ENCODE measurements at regions not wholly inside any gene's neighbourhood (a gene's known extent, or its start where the extent isn't known, plus 50 kb on each side); places are given as distances from the start of the nearest gene placed in this dataset.
"Not testable (repeated sequence)": the region's sequence is repeated elsewhere in the genome, so short reads cannot be mapped to it uniquely, and the experiment has no call there.

GRCh38 chr13:63855457-63856118, 2439.9 kb upstream of the PCDH20 start:
- intact Hi-C loops (cut with DNase I): no loop called here
- DNase-seq (ENCODE audit: low spot score): no peak

DNA sequence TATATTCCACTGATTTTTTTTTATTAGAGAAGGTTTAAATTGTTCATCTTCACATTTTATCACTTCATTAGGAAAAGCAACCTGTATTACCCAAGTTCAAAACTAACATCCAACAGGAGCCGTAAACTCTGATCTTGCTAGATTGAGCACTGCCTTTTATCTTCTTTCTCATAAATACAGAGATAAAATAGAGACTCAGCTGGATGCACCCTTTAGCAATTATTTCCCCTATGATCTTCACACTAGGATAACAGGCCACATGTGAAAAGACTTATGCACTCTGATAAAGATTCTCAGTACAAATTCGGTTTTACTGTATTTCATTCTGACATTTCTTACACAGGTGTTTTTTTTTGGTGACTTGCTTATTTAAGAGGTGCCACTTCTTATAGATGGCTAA, 2438.2 kb upstream of the PCDH20 start:
- intact Hi-C loops (cut with DNase I): no loop called here
- no peak for DNase-seq (ENCODE audit: low spot score)

GRCh38 chr13:63851526-63851925, 2435.9 kb upstream of the PCDH20 start:
- DNase-seq (ENCODE audit: low spot score): no peak
- intact Hi-C loops (cut with DNase I): no loop called here

DNA sequence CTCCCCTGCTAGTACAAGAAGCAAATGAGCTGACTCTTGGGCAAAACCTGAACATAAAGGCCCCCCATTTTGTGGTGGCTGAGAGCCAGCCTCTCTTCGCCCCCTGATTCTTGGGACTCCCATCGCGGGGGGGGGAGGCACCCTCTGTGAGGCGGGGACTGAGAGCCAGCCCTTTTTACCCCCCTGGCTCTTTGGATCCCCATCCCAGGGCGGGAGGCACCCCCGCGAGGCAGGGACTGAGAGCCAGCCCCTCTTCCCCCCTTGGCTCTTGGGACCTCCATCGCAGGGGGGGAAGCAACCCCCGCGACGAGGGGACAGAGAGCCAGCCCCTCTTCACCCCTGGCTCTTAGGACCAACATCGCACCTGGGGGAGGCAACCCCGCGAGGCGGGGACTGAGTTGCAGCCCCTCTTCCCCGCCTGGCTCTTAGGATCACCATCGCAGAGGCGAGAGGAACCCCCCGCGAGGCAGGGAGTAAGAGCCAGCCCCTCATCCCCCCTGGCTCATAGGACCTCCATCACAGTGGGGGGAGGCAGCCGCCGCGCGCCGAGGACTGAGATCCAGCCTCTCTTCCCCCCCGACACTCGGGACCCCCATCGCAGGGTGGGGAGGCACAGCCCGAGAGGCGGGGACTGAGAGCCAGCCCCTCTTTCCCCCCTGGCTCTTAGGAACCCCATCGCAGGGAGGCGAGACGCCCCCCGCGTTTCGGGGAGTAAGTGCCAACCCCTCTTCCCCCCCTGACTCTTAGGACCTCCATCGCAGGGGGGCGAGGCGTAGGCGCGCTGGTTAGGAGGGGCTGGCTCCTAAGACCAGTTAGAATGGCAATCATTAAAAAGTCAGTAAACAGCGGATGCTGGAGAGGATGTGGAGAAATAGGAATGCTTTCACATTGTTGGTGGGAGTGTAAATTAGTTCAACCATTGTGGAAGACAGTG, 2428.4 kb upstream of the PCDH20 start:
- DNase-seq (ENCODE audit: low spot score): no peak
- intact Hi-C loops (cut with DNase I): no loop called here

- no peak for DNase-seq (ENCODE audit: low spot score)
- intact Hi-C loops (cut with DNase I): no loop called here
Observed at GRCh38 chr13:63842102-63842501, 2426.5 kb upstream of the PCDH20 start.

GRCh38 chr13:63840551-63841421, 2425.1 kb upstream of the PCDH20 start:
- DNase-seq (ENCODE audit: low spot score): no peak
- intact Hi-C loops (cut with DNase I): no loop called here

DNA sequence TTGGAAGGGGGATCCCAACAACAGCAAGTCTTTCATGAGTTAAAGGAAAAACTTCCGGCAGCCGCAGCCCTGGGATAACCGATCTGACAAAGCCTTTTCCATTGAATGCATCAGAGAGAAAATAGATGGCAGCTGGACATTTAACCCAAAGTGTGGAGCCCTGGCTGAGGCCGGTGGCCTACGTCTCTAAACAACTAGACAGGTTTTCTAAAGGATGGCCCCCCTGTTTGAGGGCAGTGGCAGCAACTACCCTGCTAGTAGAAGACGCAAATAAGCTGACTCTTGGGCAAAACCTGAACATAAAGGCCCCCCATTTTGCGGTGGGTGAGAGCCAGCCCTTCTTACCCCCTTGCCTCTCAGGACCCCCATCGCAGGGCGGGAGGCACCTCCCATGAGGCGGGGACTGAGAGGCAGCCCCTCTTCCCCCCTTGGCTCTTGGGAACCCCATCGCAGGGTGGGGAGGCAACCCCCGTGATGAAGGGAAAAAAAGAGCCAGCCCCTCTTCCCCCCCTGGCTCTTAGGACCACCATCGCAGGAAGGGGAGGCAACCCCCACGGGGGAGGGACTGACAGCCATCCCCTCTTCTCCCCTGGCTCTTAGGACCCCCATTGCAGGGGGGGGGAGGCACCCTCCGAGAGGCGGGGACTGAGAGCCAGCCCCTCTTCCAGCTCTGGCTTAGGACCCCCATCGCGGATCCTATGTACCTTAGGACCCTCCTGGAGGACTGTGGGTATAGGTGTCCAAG, 2422.9 kb upstream of the PCDH20 start:
- intact Hi-C loops (cut with DNase I): no loop called here
- no peak for DNase-seq (ENCODE audit: low spot score)

DNA sequence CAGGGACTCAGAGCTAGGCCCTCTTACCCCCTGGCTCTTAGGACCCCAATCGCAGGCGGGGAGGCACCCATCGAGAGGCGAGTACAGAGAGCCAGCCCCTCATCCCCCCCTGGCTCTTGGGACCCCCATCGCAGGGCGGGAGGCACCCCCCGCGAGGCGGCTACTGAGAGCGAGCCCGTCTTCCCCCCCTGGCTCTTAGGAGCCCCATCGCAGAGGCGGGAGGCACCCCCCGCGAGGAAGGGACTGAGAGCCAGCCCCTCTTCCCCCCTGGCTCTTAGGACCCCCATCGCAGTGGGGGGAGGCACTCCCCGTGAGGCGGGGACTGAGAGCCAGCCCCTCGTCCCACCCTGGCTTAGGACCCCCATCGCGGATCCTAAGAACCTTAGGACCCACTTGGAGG, 2422.1 kb upstream of the PCDH20 start:
- intact Hi-C loops (cut with DNase I); DNase-seq (ENCODE audit: low spot score): not testable (repeated sequence)

- DNase-seq (ENCODE audit: low spot score); intact Hi-C loops (cut with DNase I): not testable (repeated sequence)
Observed at GRCh38 chr13:63829609-63830008, 2414.0 kb upstream of the PCDH20 start.

GRCh38 chr13:63821785-63822184, 2406.1 kb upstream of the PCDH20 start:
- intact Hi-C loops (cut with DNase I); DNase-seq (ENCODE audit: low spot score): not testable (repeated sequence)

- DNase-seq (ENCODE audit: low spot score); intact Hi-C loops (cut with DNase I): not testable (repeated sequence)
Observed at GRCh38 chr13:63811428-63812004, 2395.9 kb upstream of the PCDH20 start.

GRCh38 chr13:63791134-63791533, 2375.5 kb upstream of the PCDH20 start:
- intact Hi-C loops (cut with DNase I); DNase-seq (ENCODE audit: low spot score): not testable (repeated sequence)

- intact Hi-C loops (cut with DNase I): no loop called here
- no peak for DNase-seq (ENCODE audit: low spot score)
Observed at GRCh38 chr13:63774133-63774532, 2358.5 kb upstream of the PCDH20 start.

- intact Hi-C loops (cut with DNase I): no loop called here
- no peak for DNase-seq (ENCODE audit: low spot score)
Observed at GRCh38 chr13:63773476-63773875, 2357.8 kb upstream of the PCDH20 start.

- DNase-seq (ENCODE audit: low spot score); intact Hi-C loops (cut with DNase I): not testable (repeated sequence)
Observed at GRCh38 chr13:63757683-63758082, 2342.0 kb upstream of the PCDH20 start.

DNA sequence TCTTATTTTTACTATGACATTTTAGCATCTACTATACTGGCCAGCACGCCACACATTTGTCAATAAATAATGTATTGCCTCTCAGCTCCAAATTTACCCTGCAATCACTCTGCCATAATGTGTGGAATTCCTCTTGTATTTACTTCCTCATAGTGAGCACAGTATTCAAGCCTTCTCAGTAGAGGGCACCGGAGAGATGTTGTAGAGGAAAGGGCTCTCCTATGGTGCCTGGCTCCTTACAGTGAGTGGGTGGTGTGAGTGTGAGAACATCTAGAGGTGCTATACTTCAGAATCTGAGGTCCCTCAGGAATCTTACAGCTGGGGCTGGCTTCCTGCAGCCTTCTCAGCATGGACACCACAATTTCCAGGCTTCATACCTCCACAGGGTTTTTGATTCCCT, 2334.2 kb upstream of the PCDH20 start:
- intact Hi-C loops (cut with DNase I): not testable (repeated sequence)

DNA sequence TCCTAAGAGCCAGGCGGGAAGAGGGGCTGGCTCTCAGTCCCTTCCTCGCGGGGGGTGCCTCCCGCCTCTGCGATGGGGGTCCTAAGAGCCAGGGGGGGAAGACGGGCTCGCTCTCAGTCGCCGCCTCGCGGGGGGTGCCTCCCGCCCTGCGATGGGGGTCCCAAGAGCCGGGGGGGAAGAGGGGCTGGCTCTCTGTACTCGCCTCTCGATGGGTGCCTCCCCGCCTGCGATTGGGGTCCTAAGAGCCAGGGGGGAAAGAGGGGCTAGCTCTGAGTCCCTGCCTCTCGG, 2326.1 kb upstream of the PCDH20 start:
- intact Hi-C loops (cut with DNase I); DNase-seq (ENCODE audit: low spot score): not testable (repeated sequence)

More for the DNA sequence above, 2334.2 kb upstream of the PCDH20 start:
- DNase-seq (ENCODE audit: low spot score): not testable (repeated sequence)

GRCh38 chr13:63741029-63741813, 2325.6 kb upstream of the PCDH20 start:
- peak; percentile 31 for DNase-seq (ENCODE audit: low spot score)
- intact Hi-C loops (cut with DNase I): no loop called here

Data from cardiac septum (tissue), 1 donor.